IPS-18c (cell line): ENCODE measurements at regions not wholly inside any gene's neighbourhood (a gene's known extent, or its start where the extent isn't known, plus 50 kb on each side); places are given as distances from the start of the nearest gene placed in this dataset.

ENCODE experiments used
- H3K4me3 ChIP-seq: 2 replicates; pipeline ENCODE4 v1.7.0; 2013; ENCODE audit warnings: low read depth, mild to moderate bottlenecking, low read length, moderate library complexity; ENCODE audit not compliant: insufficient read depth
- H3K9me3 ChIP-seq: one replicate; pipeline ENCODE4 v1.6.1; 2013; ENCODE audit warnings: mild to moderate bottlenecking, low read length, moderate library complexity; ENCODE audit not compliant: control insufficient read depth, insufficient read depth

- Histone ChIP-seq H3K9me3 (no peaks in the 10 kb centered on the region), H3K4me3 (no peak overlapping the region)
Observed at GRCh38 chr18:73212442-73212841, 344.7 kb upstream of the NETO1 start.

DNA sequence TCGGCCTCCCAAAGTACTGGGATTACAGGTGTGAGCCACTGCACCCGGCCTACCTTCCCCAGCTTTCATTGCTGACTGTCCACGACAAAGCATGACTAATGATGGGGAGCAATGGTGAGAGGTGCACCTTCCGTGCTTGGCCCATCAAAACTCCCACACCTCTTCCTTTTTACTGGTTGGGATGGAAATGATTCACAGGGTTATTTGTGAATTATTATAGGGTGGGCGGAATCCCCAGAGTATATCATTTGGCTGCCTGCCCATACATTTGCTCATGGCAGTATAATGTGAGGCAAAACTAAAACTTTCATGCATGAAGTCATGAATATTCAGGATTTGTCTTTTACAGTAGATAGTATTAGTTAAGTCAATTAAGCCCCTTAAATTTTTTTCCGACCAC lies 334.2 kb upstream of the NETO1 start:
- H3K4me3 ChIP-seq: no peak overlapping the region
- no peaks in the 10 kb centered on the region for H3K9me3 ChIP-seq

DNA sequence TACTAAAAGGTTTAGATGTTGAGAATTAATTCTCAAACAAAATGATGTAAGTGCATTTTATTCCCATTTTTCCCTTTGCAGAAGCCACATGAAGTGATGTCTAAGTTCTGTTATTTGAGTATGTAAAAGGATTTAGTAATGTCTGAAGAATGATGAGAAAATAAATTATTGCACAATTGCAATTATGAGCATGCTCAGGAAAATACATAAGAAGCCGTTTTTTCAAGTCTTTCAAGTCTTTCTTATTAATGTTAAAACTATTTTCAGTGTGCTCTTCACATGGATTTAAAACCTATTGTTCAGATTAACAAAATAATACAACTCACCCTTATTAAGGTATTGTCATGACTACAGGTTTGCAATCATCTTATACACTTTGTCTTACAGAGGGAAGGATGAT lies 331.4 kb upstream of the NETO1 start:
- no peaks in the 10 kb centered on the region for H3K9me3 ChIP-seq
- H3K4me3 ChIP-seq: no peak overlapping the region

- H3K9me3 ChIP-seq: no peaks in the 10 kb centered on the region
- no peak overlapping the region for H3K4me3 ChIP-seq
Observed at GRCh38 chr18:73189718-73190117, 321.9 kb upstream of the NETO1 start.

DNA sequence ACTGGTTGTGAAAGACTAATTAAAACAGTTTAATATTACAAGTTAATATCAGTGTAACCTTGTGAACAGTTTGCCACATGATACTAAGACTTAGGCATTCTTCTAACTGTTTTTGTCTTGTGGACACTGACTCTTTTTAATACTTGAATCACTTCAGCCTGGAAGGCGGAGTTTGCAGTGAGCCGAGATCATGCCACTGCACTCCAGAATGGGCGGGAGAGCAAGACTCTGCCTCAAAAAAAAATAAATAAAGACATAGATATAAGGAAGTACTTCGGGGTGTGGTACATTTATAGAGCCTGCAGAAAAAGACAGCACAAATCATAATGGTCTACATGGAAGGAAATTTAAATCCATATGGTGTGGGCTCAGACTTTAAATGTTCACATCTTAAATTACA lies 300.4 kb upstream of the NETO1 start:
- H3K4me3 ChIP-seq: no peak overlapping the region

GRCh38 chr18:73164430-73164829 lies 296.6 kb upstream of the NETO1 start:
- Histone ChIP-seq H3K9me3 (no peaks in the 10 kb centered on the region), H3K4me3 (no peak overlapping the region)

More for the DNA sequence above, 300.4 kb upstream of the NETO1 start:
- no peaks in the 10 kb centered on the region for H3K9me3 ChIP-seq

DNA sequence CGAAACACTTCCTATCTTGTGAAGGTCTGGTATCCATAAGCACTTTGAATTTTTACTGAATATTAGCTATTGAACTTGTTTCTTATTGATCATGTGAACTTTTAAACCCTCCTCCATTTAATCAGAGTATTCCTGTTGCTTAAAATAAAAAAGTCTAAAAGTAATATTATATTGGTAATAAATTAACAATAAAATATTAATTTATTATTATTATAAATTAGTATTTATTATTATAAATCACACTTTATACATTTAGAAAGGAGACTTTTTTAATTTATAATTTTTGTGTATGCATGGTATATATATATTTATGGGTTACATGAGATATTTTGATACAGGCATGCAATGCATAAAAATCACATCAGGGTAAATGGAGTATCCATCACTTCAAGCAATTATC lies 295.4 kb upstream of the NETO1 start:
- Histone ChIP-seq H3K9me3 (no peaks in the 10 kb centered on the region), H3K4me3 (no peak overlapping the region)

DNA sequence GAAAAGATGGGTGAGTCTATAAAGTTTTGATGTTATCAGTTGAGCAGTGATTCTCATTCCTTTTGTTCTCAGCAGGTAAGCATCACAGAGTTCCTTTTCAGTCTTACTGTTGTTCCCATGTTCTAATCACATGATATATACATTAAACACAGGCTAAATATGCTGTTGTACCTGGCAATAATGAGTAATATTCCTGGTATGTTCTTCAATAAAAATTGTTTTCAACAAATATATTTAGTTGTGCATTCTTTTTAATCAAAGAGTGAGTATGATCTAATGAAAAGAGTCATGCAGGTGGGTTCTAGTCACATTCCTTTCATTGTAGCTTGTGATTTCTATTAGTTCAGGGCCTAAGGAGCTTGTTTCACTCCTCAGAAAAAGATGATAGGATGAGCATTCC lies 288.3 kb upstream of the NETO1 start:
- Histone ChIP-seq H3K9me3 (no peaks in the 10 kb centered on the region), H3K4me3 (no peak overlapping the region)

DNA sequence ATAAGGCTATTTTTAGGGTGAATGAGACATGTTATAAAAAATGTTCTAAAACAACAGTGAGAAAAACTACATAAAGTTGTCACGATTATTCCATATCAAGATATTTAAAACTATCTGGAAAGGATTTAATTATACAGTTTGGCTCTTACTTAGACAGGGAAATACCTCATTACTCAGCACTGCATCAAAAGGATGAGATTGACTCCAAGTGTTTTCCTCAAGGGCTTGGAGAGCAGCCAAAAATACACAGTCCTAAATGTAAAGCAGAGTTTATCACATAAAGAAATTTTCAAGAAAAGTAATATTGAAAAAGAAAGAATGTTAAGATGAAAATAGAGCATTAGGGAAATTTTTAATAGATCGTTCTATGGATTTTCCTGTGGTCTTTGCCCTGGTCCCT lies 285.5 kb upstream of the NETO1 start:
- Histone ChIP-seq H3K9me3 (no peaks in the 10 kb centered on the region), H3K4me3 (no peak overlapping the region)

- Histone ChIP-seq H3K9me3 (no peaks in the 10 kb centered on the region), H3K4me3 (no peak overlapping the region)
Observed at GRCh38 chr18:73151086-73151485, 283.3 kb upstream of the NETO1 start.

- Histone ChIP-seq H3K9me3 (no peaks in the 10 kb centered on the region), H3K4me3 (no peak overlapping the region)
Observed at GRCh38 chr18:73150199-73150598, 282.4 kb upstream of the NETO1 start.

DNA sequence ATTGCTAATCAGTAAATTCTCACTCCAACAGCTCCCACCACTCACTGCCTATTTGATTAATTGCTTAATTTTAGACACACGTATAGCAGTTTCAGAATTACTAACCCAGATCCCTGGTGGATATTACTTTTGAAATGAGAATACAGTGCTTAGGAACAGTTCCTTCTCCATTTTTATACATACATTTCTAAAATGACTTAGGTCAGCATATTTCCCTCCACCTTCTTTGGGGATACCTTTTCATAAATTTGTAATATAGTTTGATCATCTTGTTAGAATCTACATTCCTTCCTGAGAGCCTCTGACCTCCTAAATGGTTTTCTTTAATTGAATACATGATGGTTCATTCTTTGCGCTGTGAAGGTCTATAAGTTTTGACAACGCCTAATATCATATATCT lies 279.8 kb upstream of the NETO1 start:
- no peak overlapping the region for H3K4me3 ChIP-seq
- no peaks in the 10 kb centered on the region for H3K9me3 ChIP-seq

- Histone ChIP-seq H3K9me3 (no peaks in the 10 kb centered on the region), H3K4me3 (no peak overlapping the region)
Observed at GRCh38 chr18:73144030-73144429, 276.2 kb upstream of the NETO1 start.

- Histone ChIP-seq H3K4me3 (no peak overlapping the region), H3K9me3 (no peaks in the 10 kb centered on the region)
Observed at GRCh38 chr18:73136134-73136533, 268.3 kb upstream of the NETO1 start.

GRCh38 chr18:73124175-73124574 lies 256.4 kb upstream of the NETO1 start:
- Histone ChIP-seq H3K4me3 (no peak overlapping the region), H3K9me3 (no peaks in the 10 kb centered on the region)

- Histone ChIP-seq H3K4me3 (no peak overlapping the region), H3K9me3 (no peaks in the 10 kb centered on the region)
Observed at GRCh38 chr18:73121207-73121606, 253.4 kb upstream of the NETO1 start.

GRCh38 chr18:73120626-73121025 lies 252.8 kb upstream of the NETO1 start:
- no peak overlapping the region for H3K4me3 ChIP-seq
- no peaks in the 10 kb centered on the region for H3K9me3 ChIP-seq

DNA sequence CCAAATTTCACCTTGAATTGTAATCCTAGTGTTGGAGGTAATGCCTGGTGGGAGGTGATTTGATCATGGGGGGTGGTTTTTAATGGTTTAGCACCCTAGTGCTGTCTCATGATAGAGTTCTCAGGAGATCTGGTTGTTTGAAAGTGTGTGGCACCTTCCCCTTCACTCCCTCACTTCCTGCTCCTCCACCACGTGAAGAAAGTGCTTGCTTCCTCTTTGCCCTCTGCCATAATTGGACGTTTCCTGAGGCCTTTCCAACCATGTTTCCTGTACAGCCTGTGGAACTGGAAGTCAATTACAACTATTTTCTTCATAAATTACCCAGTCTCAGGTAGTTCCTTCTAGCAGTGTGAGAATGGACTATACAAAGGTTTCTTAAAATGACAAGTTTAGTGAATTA lies 251.8 kb upstream of the NETO1 start:
- Histone ChIP-seq H3K9me3 (no peaks in the 10 kb centered on the region), H3K4me3 (no peak overlapping the region)

DNA sequence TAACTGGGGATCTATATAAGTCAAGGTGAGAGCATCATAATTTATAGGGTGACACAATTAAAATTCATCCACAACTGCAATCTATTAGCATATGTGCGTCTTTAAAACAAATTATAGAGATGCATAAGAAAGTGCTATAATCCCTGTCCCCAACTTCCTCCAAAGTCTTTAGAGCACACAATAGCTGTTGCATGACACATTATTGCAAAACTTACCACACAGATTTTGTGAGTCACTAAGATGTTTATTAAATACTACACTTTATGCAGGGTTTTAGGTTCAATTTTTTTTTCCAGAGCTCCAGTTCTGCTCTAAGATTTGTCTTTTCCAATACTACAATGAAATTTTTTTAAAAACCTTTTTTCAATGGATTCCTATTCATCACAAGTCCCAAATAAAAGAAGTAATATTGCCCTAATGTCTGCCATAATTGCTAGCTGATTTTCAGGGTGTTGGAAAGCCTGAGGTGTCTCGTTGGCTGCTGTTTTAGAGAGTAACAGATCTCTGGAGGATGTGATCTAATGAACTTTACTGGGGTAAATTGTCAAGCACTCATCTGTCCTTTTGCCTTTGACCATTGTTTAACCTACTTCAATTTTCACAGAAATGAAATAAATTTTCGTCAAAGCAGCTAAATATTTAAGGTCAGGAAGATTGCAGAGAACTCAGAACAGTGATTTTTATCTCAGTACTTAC lies 250.5 kb upstream of the NETO1 start:
- H3K4me3 ChIP-seq: no peak overlapping the region
- H3K9me3 ChIP-seq: no peaks in the 10 kb centered on the region
